ENCODE measurements at regions not wholly inside any gene's neighbourhood (a gene's known extent, or its start where the extent isn't known, plus 50 kb on each side); places are given as distances from the start of the nearest gene placed in this dataset.
"Not testable (repeated sequence)": the region's sequence is repeated elsewhere in the genome, so short reads cannot be mapped to it uniquely, and the experiment has no call there.

DNA sequence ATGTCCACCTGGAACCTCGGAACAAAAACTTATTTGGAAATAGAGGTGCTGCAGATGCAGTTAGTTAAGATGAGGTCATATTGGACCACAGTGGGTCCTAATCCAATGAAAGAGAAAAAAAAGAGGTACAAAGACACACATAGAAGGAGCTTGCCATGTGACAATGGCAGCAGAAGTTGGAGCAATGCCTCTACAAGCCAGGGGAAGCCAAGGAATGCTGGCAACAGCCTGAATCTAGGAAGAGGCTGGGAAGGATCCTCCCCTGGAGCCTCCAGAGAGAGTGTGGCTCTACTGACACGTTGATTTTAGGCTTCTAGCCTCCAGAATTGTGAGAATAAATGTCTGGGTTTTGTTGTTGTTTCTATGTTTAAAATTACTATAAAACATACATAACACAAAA is 521.8 kb upstream of the CCDC196 start:
- DNase-seq (ENCODE audit: low spot score), result no peak

DNA sequence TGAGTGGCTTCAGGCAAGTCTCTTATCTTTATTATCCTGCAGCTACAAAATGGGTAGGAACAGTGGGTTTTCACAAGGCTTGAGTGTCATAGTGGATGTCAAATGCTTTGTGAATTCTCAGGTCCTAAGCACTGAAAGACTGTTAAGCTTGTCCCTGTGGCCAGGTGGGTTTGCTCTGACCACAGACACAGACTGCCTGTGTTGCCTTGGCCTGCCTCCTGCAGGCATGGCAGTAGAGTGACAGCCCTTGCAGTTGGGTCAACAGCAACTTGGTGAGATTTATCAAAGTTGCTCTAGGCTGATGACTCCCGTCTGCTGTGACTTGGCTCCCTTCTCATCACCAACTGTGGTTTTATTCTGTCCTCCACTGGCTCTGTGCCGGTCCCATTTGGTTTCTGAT is 520.0 kb upstream of the CCDC196 start:
- DNase-seq (ENCODE audit: low spot score), result no peak

GRCh38 chr14:65972346-65972870 is 513.8 kb upstream of the CCDC196 start:
- no peak for DNase-seq (ENCODE audit: low spot score)

GRCh38 chr14:65972891-65973290 is 513.3 kb upstream of the CCDC196 start:
- no peak for DNase-seq (ENCODE audit: low spot score)

DNA sequence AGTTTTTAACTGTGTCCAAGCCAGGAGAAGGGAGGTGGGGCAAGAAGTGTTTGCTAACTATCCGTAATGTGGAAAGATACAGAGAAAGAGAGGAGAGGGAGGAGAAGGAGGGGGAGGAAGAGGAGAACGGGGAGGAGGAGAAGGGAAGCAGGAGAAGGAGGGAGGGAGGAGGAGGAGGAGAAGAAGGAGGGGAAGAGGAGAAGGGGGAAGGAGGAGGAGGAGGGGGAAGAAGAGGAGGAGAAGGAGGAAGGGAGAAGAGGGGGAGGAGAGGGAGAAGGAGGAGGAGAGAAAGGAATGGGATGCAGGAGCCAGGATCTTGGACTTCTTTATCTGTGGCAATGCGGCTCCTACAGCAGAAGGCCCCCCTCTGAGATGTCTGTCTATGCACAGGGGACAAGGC is 510.3 kb upstream of the CCDC196 start:
- no peak for DNase-seq (ENCODE audit: low spot score)

GRCh38 chr14:65976761-65977404 is 509.3 kb upstream of the CCDC196 start:
- no peak for DNase-seq (ENCODE audit: low spot score)

DNA sequence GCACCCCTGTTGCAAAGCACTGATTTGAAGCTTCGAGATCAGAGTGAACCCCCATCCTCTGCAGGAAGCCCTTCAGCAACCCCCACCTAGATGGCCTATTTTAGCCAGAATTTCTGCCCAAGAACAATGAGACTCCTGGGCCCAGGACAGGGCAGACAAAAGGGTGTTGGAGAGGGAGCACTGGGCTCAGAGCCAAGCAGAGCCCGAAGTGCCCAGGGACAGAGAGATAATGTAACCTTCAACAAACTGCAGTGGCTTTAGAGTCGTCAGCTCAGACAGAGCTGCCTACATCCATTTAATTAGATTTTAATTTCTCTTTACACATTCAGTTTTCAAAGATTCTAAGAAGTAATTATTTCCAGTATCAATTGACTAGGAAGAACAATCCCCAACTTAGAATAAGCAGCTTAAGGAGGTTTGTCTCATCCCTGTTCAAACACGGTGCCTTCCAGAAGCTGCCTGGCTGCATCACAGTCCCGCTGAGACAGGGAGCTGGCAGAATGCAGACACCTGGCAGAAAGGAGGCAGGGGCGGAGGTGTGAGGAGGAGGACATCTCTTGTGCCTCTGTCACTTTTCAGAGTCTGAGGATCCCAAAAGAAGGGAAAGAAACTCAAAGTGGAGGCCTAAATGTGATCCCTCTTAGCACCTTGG is 504.9 kb upstream of the CCDC196 start:
- no peak for DNase-seq (ENCODE audit: low spot score)

GRCh38 chr14:65986041-65986440 is 500.1 kb upstream of the CCDC196 start:
- no peak for DNase-seq (ENCODE audit: low spot score)

DNA sequence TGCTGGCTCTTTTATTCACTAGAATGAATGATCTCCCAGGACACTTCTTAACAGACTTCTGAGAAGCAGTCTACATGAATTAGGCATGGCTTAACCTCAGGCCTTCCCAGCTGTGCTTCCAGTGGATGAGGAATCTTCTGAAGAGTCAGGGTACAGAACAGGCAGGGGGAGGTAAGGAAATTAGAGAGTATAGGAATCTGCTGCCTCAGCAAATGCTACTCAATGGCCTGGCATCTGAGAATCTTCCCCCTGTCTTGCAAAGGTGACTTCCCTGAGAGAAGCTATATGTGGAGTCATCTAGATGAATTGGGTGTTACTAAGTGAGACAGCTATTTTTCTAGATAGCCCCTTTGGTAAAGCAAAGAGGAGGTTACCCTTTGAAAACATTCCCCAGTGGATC is 496.2 kb upstream of the CCDC196 start:
- DNase-seq (ENCODE audit: low spot score), result no peak

DNA sequence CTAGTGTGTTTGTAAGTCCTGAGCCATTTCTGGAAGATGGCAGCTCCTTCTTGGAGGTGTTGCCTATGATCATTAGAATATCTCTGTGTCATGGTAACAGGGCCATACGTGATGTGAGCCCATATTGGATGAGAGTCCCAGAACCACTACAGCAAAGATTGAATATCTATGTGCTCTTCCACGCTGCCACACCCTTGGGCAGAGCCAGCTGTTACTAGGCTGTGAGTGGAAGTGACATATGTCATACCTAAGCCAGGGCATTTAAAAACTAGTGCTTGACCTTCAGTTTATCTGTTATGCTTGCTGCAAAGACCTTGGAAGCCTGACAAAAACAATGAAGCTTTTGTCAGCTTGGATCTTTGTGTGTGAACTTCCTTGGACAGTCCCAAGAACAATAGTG is 495.1 kb upstream of the CCDC196 start:
- DNase-seq (ENCODE audit: low spot score), result no peak

GRCh38 chr14:65991935-65992334 is 494.2 kb upstream of the CCDC196 start:
- DNase-seq (ENCODE audit: low spot score), result not testable (repeated sequence)

DNA sequence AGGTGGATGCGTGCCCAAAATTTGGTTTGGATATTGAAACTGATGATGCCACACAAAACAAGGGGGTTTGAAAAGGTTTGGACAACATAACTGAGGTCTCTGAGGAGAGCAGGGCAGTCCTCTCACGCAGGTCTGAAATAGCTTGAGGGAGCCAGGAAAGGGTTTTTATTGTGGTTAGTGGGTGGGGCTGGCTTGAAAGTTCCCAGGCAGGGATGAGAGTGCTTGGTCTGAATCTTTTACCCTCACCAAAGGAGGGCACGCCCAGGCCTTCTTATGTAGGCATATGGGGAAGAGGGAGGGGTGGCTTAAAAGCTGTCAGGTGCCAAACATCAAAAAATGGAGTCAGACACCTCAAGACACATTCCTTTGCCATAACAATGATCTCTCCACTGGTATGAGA is 493.1 kb upstream of the CCDC196 start:
- peak; percentile 80 for DNase-seq (ENCODE audit: low spot score)

- no peak for DNase-seq (ENCODE audit: low spot score)
These were observed 492.2 kb upstream of the CCDC196 start for GRCh38 chr14:65993996-65994395.

DNA sequence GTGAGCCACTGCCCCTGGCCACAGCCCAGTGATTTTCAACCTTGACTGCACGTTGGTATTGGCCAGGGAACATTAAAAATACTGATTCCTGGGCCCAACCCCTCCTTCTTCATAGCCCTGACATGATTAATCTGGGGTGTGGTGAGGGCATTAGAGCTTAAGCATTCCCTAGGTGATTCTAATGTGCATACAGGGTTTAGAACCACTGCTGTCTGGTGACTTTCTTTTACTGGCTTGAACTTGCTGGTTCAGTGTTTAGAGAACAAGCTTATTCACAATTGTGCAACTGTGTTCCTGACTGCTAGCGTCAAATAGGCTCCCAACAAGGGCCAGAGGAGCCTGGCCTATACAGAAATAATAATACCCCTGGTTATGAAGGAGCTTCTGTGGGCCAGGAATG is 488.8 kb upstream of the CCDC196 start:
- no peak for DNase-seq (ENCODE audit: low spot score)

- no peak for DNase-seq (ENCODE audit: low spot score)
These were observed 486.3 kb upstream of the CCDC196 start for GRCh38 chr14:65999865-66000264.

- DNase-seq (ENCODE audit: low spot score), result no peak
These were observed 485.4 kb upstream of the CCDC196 start for GRCh38 chr14:66000766-66001165.

- DNase-seq (ENCODE audit: low spot score), result no peak
These were observed 484.8 kb upstream of the CCDC196 start for GRCh38 chr14:66001356-66001755.

DNA sequence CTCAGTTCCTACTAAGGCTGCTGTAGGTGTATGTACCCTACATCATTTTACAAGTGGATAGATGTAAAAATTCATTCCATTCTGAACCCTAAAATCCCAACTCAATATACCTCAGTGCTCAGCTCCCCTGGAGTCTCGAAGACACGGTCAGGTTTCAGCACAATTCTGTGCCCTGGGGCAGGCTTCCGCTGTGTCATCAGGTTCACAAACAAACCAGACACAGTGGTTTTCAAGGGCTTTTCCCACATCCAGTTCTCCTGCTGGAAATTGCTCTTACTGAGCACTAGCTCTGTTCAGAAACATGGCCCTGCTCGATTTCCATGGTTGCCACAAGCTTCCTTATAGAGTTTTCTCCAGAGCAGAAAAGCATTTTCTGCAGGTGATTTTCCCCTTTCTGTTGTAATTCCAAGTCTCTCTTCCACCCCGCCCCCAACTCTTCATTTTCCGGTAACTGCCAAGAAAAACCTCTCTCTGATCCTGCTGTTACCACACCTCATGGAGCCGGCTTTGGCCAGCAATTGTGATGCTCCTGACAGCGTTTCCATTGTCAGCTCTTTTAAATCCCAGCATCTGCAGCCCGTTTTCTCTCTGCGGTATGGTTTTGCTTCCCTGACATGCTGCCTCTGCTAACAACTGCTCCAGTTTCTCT is 483.0 kb upstream of the CCDC196 start:
- no peak for DNase-seq (ENCODE audit: low spot score)

- DNase-seq (ENCODE audit: low spot score), result no peak
These were observed 480.2 kb upstream of the CCDC196 start for GRCh38 chr14:66005900-66006434.

GRCh38 chr14:66008631-66009030 is 477.5 kb upstream of the CCDC196 start:
- DNase-seq (ENCODE audit: low spot score), result no peak

GRCh38 chr14:66009089-66009488 is 477.1 kb upstream of the CCDC196 start:
- DNase-seq (ENCODE audit: low spot score), result no peak

GRCh38 chr14:66010695-66011094 is 475.5 kb upstream of the CCDC196 start:
- DNase-seq (ENCODE audit: low spot score), result no peak

DNA sequence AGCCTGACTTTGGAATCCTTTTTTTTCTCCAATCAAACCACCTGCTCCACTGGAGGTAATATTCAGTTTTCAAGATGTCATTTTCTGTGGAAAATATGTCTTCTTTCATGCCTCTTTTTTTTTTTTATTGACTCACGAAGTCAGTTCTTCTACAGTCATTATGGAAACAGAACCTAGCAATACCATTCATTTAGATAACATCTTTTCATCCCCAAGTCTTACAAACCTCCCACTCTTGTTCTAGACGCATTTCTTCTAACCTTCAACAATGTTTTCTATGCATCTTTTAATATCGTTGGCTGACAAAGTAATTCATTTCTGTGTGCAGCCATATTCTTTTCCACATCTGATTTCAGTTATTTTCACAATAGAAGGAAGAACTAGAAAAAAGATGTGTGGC is 474.3 kb upstream of the CCDC196 start:
- DNase-seq (ENCODE audit: low spot score), result no peak
